ENCODE measurements at regions not wholly inside any gene's neighbourhood (a gene's known extent, or its start where the extent isn't known, plus 50 kb on each side); places are given as distances from the start of the nearest gene placed in this dataset.
"Not testable (repeated sequence)": the region's sequence is repeated elsewhere in the genome, so short reads cannot be mapped to it uniquely, and the experiment has no call there.

GRCh38 chr15:81885135-81885534 is 160.7 kb downstream of the MEX3B start:
- DNase-seq (no peak), ATAC-seq (no peak)
- no peaks in the 10 kb centered on the region for H3K4me1 ChIP-seq
- H3K4me3 ChIP-seq: no peak overlapping the region
- WGBS, 2 donors: 69 to 83% methylated on average over 2 of the region's 2 CpGs
- H3K9me3 ChIP-seq: no peaks in the 10 kb centered on the region
- intact Hi-C loops (cut with DNase I): no loop called here
- no peak overlapping the region for H3K27ac ChIP-seq
- TF ChIP-seq POLR2A (IDR thresholded peaks at IDR 0.05) (no peak), CTCF (IDR thresholded peaks at IDR 0.05) (no peak)
- no peaks in the 10 kb centered on the region for H3K27me3 ChIP-seq
- H3K36me3 ChIP-seq (replicated peaks in 1 of 2; ENCODE audit: insufficient read depth in 1 of 2, low read depth in 2 of 2): no peaks in the 10 kb centered on the region

GRCh38 chr15:81882504-81882903 is 163.3 kb downstream of the MEX3B start:
- Histone ChIP-seq H3K9me3 (no peaks in the 10 kb centered on the region), H3K4me3 (no peak overlapping the region), H3K36me3 (replicated peaks in 1 of 2; ENCODE audit: insufficient read depth in 1 of 2, low read depth in 2 of 2) (no peaks in the 10 kb centered on the region), H3K27me3 (no peaks in the 10 kb centered on the region), H3K4me1 (no peaks in the 10 kb centered on the region), H3K27ac (no peak overlapping the region)
- TF ChIP-seq POLR2A (IDR thresholded peaks at IDR 0.05) (no peak), CTCF (IDR thresholded peaks at IDR 0.05) (no peak)
- 41 to 51% methylated on average over 5 of the region's 5 CpGs for WGBS, 2 donors
- DNase-seq: no peak
- intact Hi-C loops (cut with DNase I): no loop called here
- no peak for ATAC-seq

- TF ChIP-seq CTCF (IDR thresholded peaks at IDR 0.05) (no peak), POLR2A (IDR thresholded peaks at IDR 0.05) (no peak)
- DNase-seq (no peak), ATAC-seq (no peak)
- Histone ChIP-seq H3K4me3 (no peak overlapping the region), H3K27me3 (no peaks in the 10 kb centered on the region), H3K9me3 (no peaks in the 10 kb centered on the region), H3K36me3 (replicated peaks in 1 of 2; ENCODE audit: insufficient read depth in 1 of 2, low read depth in 2 of 2) (no peaks in the 10 kb centered on the region), H3K27ac (no peak overlapping the region), H3K4me1 (no peaks in the 10 kb centered on the region)
- WGBS, 2 donors: 37 to 38% methylated on average over 5 of the region's 5 CpGs
- intact Hi-C loops (cut with DNase I): no loop called here
Observed at GRCh38 chr15:81880833-81881232, 165.0 kb downstream of the MEX3B start.

GRCh38 chr15:81880314-81880713 is 165.5 kb downstream of the MEX3B start:
- DNase-seq (no peak), ATAC-seq (no peak)
- no peaks in the 10 kb centered on the region for H3K36me3 ChIP-seq (replicated peaks in 1 of 2; ENCODE audit: insufficient read depth in 1 of 2, low read depth in 2 of 2)
- no peak for TF ChIP-seq CTCF (IDR thresholded peaks at IDR 0.05)
- no peak overlapping the region for H3K4me3 ChIP-seq
- intact Hi-C loops (cut with DNase I): no loop called here
- no peaks in the 10 kb centered on the region for H3K4me1 ChIP-seq
- H3K27ac ChIP-seq: no peak overlapping the region
- 64 to 81% methylated on average over 4 of the region's 4 CpGs for WGBS, 2 donors
- no peaks in the 10 kb centered on the region for H3K27me3 ChIP-seq
- no peaks in the 10 kb centered on the region for H3K9me3 ChIP-seq

GRCh38 chr15:81875717-81876116 is 170.1 kb downstream of the MEX3B start:
- H3K27ac ChIP-seq; intact Hi-C loops (cut with DNase I); DNase-seq; H3K4me3 ChIP-seq; H3K36me3 ChIP-seq (replicated peaks in 1 of 2; ENCODE audit: insufficient read depth in 1 of 2, low read depth in 2 of 2); H3K27me3 ChIP-seq; H3K9me3 ChIP-seq; ATAC-seq; H3K4me1 ChIP-seq: not testable (repeated sequence)
- WGBS, 2 donors: 86 to 100% methylated on average over 1 of the region's 1 CpG

- H3K36me3 ChIP-seq (replicated peaks in 1 of 2; ENCODE audit: insufficient read depth in 1 of 2, low read depth in 2 of 2); DNase-seq; H3K27me3 ChIP-seq; ATAC-seq; H3K27ac ChIP-seq; H3K9me3 ChIP-seq; H3K4me3 ChIP-seq; intact Hi-C loops (cut with DNase I); H3K4me1 ChIP-seq: not testable (repeated sequence)
- WGBS, 2 donors: 100% methylated on average over 1 to 7 of the region's 29 CpGs
Observed at GRCh38 chr15:81870746-81871106, 175.1 kb downstream of the MEX3B start.

- 73 to 79% methylated on average over 16 of the region's 16 CpGs for WGBS, 2 donors
Observed at GRCh38 chr15:81870062-81870745, 175.6 kb downstream of the MEX3B start.

More at GRCh38 chr15:81870062-81870745, 175.6 kb downstream of the MEX3B start:
- H3K4me1 ChIP-seq; H3K9me3 ChIP-seq; DNase-seq; intact Hi-C loops (cut with DNase I); H3K27ac ChIP-seq; H3K36me3 ChIP-seq (replicated peaks in 1 of 2; ENCODE audit: insufficient read depth in 1 of 2, low read depth in 2 of 2); H3K27me3 ChIP-seq; ATAC-seq; H3K4me3 ChIP-seq: not testable (repeated sequence)
